HUES64 (cell line): ENCODE measurements at regions not wholly inside any gene's neighbourhood (a gene's known extent, or its start where the extent isn't known, plus 50 kb on each side); places are given as distances from the start of the nearest gene placed in this dataset.
"Not testable (repeated sequence)": the region's sequence is repeated elsewhere in the genome, so short reads cannot be mapped to it uniquely, and the experiment has no call there.

Source experiments
- H3K27ac ChIP-seq: 2 replicates; pipeline ENCODE4 v1.7.0; 2013; ENCODE audit warnings: low read depth, low read length, inconsistent platforms
- H3K27me3 ChIP-seq: 2 replicates; pipeline ENCODE4 v1.6.1; 2013; ENCODE audit warnings: mild to moderate bottlenecking, low read length; ENCODE audit not compliant: insufficient read depth
- H3K36me3 ChIP-seq: 2 replicates; pipeline ENCODE4 v1.6.1; 2013; ENCODE audit warnings: mild to moderate bottlenecking, low read length; ENCODE audit not compliant: insufficient read depth
- H3K4me1 ChIP-seq: 2 replicates; pipeline ENCODE4 v1.6.1; 2013; ENCODE audit warnings: mild to moderate bottlenecking, low read length, moderate library complexity; ENCODE audit not compliant: insufficient read depth
- H3K4me3 ChIP-seq: 2 replicates; pipeline ENCODE4 v1.5.1; 2013; ENCODE audit warnings: mild to moderate bottlenecking, low read length, moderate library complexity
- H3K9ac ChIP-seq: 2 replicates; pipeline ENCODE4 v1.6.1; 2013; ENCODE audit warnings: mild to moderate bottlenecking, low read depth, low read length
- H3K9me3 ChIP-seq: 2 replicates; pipeline ENCODE4 v1.6.1; 2013; ENCODE audit warnings: low read depth, low read length; ENCODE audit not compliant: insufficient read depth
- WGBS: fragments of 150-250, 120-280 bp; methylation state at CpG from one replicate; pipeline ENCODE4 v1.1.7; 2013; ENCODE audit warnings: missing lambda C conversion rate; 5-methylcytosine and 5-hydroxymethylcytosine counted together

DNA sequence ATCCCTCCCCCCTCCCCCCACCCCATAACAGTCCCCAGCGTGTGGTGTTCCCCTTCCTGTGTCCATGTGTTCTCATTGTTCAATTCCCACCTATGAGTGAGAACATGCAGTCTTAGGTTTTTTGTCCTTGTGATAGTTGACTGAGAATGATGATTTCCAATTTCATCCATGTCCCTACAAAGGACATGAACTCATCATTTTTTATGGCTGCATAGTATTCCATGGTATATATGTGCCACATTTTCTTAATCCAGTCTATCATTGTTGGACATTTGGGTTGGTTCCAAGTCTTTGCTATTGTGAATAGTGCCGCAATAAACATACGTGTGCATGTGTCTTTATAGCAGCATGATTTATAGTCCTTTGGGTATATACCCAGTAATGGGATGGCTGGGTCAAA lies 180.1 kb upstream of the C1QTNF3 start:
- H3K36me3 ChIP-seq, H3K4me1 ChIP-seq, H3K4me3 ChIP-seq, H3K9ac ChIP-seq, H3K27ac ChIP-seq, H3K9me3 ChIP-seq, H3K27me3 ChIP-seq: not testable (repeated sequence)
- WGBS = no CpG with 5 or more reads among the region's 3 CpGs

DNA sequence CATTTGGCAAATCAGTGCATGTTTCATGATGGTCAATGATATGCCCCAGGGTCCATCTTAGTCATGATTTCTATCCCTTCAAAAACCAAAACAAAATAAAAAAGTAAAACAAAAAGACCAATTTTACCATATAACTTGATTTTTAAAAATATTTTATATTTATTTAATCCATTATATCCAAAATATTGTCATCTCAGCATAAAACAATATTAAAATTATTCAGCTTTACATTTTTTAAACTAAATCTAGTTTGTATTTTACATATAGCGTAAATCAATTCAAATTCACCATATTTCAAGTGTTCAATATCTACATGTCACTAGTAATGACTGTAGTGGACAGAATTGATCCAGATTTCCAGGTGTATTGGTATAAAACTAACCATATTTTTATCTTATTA lies 187.4 kb upstream of the C1QTNF3 start:
- not testable (repeated sequence) for H3K4me3 ChIP-seq, H3K4me1 ChIP-seq, H3K27ac ChIP-seq, H3K27me3 ChIP-seq, H3K9ac ChIP-seq, H3K36me3 ChIP-seq, H3K9me3 ChIP-seq
- WGBS = no CpG with 5 or more reads among the region's 1 CpG

DNA sequence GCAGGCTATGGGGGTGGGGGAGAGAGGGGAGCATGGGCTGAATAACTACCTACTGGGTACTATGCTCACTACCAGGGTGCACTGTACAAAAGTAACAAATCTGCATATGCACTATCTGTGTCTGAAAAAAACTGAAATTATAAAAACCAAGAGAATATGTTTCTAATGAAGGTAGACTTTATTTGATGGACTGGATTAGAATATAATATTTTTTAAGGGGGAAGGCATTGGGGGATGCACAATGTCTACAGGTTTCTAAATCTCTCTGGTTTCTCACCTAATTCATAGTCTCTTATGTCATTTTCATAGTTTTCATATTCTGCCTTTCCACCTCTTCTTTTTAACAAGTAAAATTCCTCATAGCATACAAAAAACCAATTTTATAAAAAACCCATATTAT lies 200.8 kb upstream of the C1QTNF3 start:
- not testable (repeated sequence) for H3K27me3 ChIP-seq, H3K9me3 ChIP-seq, H3K36me3 ChIP-seq, H3K4me1 ChIP-seq
- Histone ChIP-seq H3K9ac (peak overlapping the region; percentile 60), H3K27ac (peak overlapping the region; percentile 71; the same call in 1 of the 2 replicates), H3K4me3 (peak overlapping the region; percentile 53)

DNA sequence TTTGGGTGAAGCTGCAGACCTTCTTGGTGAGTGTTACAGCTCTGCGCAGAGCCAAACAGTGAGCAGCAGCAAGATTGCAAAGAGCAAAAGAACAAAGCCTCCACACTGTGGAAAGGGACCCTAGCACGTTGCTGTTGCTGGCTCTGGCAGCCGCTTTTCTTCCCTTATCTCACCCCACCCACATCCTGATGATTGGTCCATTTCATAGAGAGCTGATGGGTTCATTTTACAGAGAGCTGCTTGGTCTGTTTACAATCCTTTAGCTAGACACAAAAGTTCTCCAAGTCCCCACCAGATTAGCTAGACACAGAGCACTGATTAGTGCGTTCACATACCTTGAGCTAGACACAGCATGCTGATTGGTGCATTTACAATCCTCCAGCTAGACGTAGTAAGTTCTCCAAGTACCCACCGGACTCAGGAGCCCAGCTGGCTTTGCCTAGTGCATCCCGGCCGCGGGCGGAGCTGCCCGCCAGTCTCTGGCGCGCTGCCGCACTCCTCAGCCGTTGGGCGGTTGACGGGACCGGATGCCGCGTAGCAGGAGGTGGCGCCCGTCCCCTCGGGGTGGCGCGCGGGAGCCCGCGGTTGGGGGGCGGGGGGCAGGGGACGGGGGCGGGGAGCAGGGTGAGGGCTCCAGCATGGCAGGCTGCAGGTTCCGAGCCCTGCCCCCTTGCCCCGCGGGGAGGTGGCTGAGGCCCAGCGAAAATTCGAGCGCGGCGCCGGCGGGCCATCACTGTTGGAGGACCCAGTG lies 201.4 kb upstream of the C1QTNF3 start:
- WGBS = 0% methylated on average over 3 of the region's 41 CpGs
- not testable (repeated sequence) for H3K9me3 ChIP-seq, H3K4me1 ChIP-seq, H3K36me3 ChIP-seq, H3K27me3 ChIP-seq
- H3K4me3 ChIP-seq = peak overlapping the region; percentile 53
- H3K27ac ChIP-seq = peak overlapping the region; percentile 71; the same call in 1 of the 2 replicates
- H3K9ac ChIP-seq = peak overlapping the region; percentile 60

DNA sequence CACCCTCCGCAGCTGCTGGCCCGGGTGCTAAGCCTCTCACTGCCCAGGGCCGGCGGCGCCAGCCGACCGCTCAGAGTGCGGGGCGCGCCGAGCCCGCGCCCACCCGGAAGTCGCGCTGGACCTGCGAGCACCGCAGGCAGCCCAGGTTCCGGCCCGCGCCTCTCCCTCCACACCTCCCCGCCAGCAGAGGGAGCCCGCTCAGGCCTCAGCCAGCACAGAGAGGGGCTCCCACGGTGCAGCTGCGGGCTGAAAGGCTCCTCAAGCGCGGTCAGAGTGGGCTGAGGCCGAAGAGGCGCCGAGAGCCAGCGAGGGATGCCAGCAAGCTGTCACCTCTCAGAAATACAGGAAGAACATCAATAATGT lies 202.0 kb upstream of the C1QTNF3 start:
- not testable (repeated sequence) for H3K4me1 ChIP-seq, H3K9me3 ChIP-seq, H3K27me3 ChIP-seq, H3K36me3 ChIP-seq, H3K9ac ChIP-seq
- peak overlapping the region; percentile 38 for H3K4me3 ChIP-seq
- no CpG with 5 or more reads among the region's 31 CpGs for WGBS
- H3K27ac ChIP-seq = peak overlapping the region; percentile 68; the same call in 1 of the 2 replicates

DNA sequence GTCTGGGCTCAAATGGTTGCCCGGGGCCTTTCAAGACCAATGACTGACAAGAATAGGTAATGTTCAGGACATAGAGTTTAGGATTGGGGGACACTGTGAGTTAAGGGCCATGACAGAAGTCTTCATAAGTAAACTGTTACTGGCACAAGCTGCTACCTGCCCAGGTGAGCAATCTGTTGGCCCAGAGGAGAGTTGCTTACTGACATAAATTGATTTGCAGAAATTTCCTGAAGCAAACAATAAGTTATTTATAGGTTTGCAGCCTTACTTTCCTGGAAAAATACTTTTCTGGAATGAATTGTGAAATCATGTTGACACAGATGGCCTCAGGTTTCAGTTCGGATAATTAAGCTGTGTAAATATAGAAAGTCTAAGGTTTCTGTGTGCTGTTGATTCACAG lies 202.8 kb upstream of the C1QTNF3 start:
- not testable (repeated sequence) for H3K36me3 ChIP-seq, H3K9me3 ChIP-seq, H3K27me3 ChIP-seq, H3K27ac ChIP-seq, H3K4me3 ChIP-seq, H3K9ac ChIP-seq, H3K4me1 ChIP-seq
- 100% methylated on average over 1 of the region's 2 CpGs for WGBS

DNA sequence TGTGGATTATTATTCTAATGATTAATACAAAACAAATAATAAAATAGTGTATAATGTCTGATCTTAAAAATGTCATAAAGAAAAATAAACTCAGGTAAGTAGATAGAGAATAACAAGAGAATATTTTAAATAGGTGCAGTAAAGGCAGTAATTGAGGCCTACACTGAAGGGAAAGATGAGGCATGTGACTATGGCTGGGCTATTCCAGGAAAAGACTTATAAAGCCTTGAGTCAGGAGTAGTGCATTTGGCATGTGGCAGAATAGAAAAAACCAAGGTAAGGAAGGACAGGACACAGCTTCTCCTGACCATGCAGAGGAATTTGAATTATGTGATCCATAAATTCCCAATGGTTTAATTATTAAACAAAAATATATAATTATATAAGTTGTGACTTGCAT lies 215.6 kb upstream of the C1QTNF3 start:
- H3K4me1 ChIP-seq, H3K27ac ChIP-seq, H3K36me3 ChIP-seq, H3K4me3 ChIP-seq, H3K9me3 ChIP-seq, H3K9ac ChIP-seq, H3K27me3 ChIP-seq: not testable (repeated sequence)

DNA sequence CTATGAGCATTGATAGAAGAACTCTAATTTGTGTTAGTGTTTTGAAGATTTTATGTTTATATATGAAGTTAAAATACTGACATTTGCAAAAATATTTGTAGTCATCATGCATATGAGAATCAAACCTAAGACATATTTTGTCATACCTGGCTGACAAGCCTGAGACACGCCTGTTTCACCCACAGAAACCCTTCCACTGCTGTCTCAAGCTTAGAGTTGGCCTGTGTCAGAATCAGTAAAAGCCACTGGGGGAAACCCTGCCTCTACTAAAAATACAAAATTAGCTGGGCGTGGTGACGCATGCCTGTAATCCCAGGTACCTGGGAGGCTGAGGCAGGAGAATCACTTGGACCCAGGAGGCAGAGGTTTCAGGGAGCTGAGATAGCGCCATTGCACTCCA lies 218.0 kb upstream of the C1QTNF3 start:
- WGBS = 47% methylated on average over 2 of the region's 4 CpGs
- H3K36me3 ChIP-seq, H3K9ac ChIP-seq, H3K4me3 ChIP-seq, H3K4me1 ChIP-seq, H3K27ac ChIP-seq, H3K27me3 ChIP-seq, H3K9me3 ChIP-seq: not testable (repeated sequence)

DNA sequence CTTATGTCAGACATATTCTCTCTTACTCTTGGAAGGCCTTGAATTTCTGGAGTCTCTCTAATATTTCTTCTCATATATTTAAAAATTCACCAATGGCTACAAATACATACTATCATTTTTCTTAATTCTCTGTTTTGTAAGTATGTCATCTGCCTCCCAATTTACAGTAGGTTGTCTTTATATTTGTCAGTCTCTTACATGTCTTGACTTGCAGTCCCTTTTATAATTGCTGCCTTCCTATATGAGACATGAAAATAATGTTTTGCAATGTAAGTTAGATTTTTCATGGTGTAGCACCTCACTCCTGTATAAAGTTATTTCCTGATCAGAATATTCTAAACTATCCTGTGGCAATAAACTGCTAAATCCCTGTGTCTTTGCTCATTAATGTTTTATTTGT lies 223.1 kb upstream of the C1QTNF3 start:
- not testable (repeated sequence) for H3K36me3 ChIP-seq, H3K4me3 ChIP-seq, H3K9ac ChIP-seq, H3K9me3 ChIP-seq, H3K27ac ChIP-seq, H3K27me3 ChIP-seq, H3K4me1 ChIP-seq

DNA sequence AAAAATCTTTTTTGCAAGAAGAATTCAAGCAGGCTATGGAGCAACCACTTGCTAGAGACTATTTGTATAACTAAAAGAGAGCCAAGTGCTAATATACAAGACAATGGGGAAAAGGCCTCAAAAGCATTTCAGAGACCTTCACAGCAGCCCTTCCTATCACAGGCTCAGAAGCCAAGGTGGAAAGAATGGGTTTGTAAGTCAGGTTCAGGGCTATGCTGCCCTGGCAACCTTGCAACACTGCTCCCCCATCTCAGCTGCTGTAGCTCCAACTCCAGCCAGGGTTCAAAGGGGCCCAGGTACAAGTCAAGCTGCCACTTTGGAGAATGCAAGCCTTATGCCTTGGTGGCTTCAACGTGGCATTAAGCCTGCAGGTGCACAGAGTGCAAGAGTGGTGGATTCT lies 253.7 kb upstream of the C1QTNF3 start:
- H3K27me3 ChIP-seq, H3K9ac ChIP-seq, H3K9me3 ChIP-seq, H3K4me1 ChIP-seq, H3K36me3 ChIP-seq, H3K4me3 ChIP-seq: not testable (repeated sequence)
- WGBS = 40% methylated on average over 1 of the region's 1 CpG
- H3K27ac ChIP-seq = peak overlapping the region; percentile 58; the same call in 1 of the 2 replicates

DNA sequence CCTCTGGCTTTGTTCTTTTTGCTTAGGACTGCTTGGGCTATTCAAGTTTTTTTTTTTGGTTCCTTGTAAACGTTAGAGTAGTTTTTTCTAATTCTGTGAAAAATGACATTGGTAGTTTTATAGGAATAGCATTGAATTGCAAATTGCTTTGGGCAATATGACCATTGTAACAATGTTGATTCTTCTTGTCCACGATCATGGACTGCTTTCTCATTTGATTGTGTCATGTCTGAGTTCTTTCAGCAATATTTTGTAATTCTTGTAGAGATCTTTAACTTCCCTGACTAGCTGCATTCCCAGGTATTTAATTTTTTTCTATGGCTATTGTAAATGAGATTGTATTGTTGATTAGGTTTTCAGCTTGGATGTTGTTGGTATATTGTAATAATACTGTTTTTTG lies 286.2 kb upstream of the C1QTNF3 start:
- H3K9ac ChIP-seq = not testable (repeated sequence)

DNA sequence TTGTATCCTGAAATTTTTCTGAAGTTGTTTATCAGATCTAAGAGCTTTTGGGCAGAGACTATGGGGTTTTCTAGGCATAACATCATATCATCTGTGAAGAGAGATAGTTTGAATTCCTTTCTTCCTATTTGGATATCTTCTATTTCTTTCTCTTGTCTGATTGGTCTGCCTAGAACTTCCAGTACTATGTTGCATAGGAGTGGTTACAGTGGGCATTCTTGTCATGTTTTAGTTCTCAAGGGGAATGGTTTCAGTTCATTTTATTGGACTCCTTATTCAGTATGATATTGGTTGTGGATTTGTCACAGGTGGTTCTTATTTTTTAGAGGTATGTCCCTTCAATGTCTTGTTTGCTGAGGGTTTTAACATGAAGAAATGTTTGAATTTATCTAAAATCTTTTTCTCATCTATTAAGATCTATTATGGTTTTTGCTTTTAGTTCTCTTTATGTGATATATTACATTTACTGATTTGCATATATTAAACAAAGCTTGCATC lies 286.6 kb upstream of the C1QTNF3 start:
- not testable (repeated sequence) for H3K27ac ChIP-seq, H3K9me3 ChIP-seq, H3K36me3 ChIP-seq, H3K9ac ChIP-seq, H3K4me3 ChIP-seq, H3K4me1 ChIP-seq, H3K27me3 ChIP-seq

More for the DNA sequence above, 286.2 kb upstream of the C1QTNF3 start:
- not testable (repeated sequence) for H3K27ac ChIP-seq, H3K27me3 ChIP-seq, H3K36me3 ChIP-seq, H3K9me3 ChIP-seq, H3K4me1 ChIP-seq, H3K4me3 ChIP-seq
- WGBS = 90% methylated on average over 2 of the region's 2 CpGs
